ENCODE measurements at regions not wholly inside any gene's neighbourhood (a gene's known extent, or its start where the extent isn't known, plus 50 kb on each side); places are given as distances from the start of the nearest gene placed in this dataset.
A peak's percentile ranks its signal among the peaks of the same experiment; 100 is the strongest.

DNA sequence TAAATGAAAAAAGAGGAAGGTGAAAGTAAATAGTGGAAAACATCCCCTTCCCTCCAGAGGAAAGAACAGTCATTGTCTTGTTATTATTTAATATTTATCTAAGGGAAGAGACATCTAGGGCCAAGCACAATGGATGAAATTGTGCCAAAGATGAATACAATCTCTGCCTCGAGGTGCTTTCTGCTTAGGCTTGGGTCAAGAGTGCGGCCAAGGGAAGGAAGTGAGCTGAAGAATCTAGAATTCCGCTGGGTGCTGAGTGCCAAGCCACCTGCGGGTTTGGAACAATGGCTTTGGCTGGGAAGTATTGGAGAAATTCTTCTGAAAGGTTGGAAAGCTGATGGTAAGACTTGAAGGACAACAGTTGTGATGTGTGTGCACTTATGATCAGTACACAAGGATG, 531.3 kb upstream of the FZD8 start:
- TF ChIP-seq CTCF (IDR thresholded peaks at IDR 0.05; ENCODE audit: low read length, missing control alignments) = no peak
- DNase-seq (ENCODE audit: low read depth) = peak; percentile 66
- H3K4me3 ChIP-seq (replicated peaks; ENCODE audit: low read depth, low read length) = no peak overlapping the region

DNA sequence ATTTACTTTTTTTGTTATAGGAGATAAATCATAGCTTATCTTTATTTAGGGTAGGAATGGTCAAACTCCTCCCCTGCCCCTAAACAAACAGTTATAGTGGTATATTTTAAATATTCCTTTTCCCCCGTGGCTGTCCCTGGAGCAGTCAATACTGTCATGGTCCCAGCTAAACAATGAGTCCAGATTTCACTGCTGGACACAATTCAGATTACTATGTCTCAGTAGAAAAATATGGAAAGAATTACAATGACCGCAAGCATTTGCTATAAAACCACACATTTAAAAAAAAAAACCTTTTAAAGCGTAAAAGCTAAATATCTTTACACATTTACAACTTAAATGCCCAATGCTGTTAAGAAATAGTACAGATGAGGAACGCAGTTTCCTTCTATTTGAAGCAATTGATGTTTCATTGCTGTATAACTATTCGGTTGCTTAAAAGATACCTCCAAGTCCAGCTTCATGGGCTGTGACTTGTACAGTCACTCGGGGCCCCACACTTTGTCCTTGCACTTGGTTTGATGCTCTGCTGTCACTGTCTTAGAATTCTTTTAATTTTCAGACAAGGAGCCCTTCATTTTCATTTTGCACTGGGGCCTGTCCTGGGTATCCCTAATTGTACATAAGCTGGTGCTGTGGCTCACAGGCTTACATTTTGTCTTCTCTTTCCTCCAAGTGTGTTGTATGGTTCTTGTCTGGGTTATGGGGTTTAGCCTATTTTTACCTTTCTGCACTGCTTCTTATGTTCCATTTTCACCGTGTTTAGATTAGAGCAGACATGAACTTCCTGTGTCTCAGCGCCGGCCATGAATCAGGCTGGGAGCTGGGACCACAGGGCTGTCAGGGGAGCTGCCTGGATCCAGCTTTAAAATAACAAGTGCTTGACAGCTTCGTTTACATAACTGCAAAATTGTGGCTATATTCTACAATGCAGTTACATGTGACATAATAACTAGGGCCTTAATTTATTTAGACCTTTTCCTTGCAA, 530.2 kb upstream of the FZD8 start:
- H3K4me3 ChIP-seq (replicated peaks; ENCODE audit: low read depth, low read length) = peak overlapping the region; percentile 5
- DNase-seq (ENCODE audit: low read depth) = peak; percentile 77
- no peak for TF ChIP-seq CTCF (IDR thresholded peaks at IDR 0.05; ENCODE audit: low read length, missing control alignments)

DNA sequence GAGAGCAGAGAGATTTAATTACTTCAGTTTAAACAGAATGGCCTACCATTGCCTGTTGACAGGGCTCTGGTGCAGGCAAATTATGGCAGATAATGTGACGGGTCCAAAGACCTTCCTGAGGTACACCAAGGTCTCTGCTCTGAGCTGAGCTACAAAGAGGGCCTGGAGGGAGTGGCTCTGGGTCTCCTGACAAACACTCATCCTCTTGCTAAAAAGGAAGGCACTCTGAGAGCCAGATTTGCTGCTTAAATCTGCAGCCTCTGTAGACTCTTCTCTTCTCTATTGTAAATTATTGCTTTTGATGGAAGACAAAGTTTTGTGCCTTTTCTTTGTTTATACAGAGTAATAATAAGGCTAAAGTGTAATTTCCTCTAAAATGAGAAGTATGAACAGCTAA, 529.5 kb upstream of the FZD8 start:
- no peak overlapping the region for H3K4me3 ChIP-seq (replicated peaks; ENCODE audit: low read depth, low read length)
- TF ChIP-seq CTCF (IDR thresholded peaks at IDR 0.05; ENCODE audit: low read length, missing control alignments) = no peak
- DNase-seq (ENCODE audit: low read depth) = peak; percentile 21

DNA sequence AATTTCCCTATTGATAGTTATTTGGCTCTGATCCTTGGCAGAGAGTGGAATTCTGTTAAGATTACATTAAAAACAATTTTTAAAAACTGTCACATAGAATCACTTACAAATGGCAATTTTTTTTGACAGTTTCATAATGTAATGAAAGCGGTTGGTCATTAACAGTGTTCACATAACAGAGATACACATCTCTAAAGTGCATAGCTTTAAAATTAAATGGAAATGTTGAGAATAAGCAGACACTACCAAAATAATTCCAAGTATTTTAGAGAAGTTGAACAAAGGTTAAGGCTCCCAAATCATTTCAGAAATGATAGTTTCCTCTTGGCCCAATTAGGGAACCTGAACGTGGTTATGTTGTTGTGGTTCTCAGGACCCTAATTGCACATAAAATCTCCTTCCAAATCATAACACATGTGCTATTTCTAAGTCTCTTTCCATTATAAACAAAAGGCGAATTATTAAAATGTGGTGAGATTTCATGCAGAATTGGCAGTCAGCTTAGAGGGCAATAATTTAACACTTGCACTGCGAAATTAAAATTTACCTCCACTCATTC, 528.9 kb upstream of the FZD8 start:
- no peak for DNase-seq (ENCODE audit: low read depth)
- TF ChIP-seq CTCF (IDR thresholded peaks at IDR 0.05; ENCODE audit: low read length, missing control alignments) = no peak
- H3K4me3 ChIP-seq (replicated peaks; ENCODE audit: low read depth, low read length) = no peak overlapping the region

- H3K4me3 ChIP-seq (replicated peaks; ENCODE audit: low read depth, low read length) = no peak overlapping the region
- DNase-seq (ENCODE audit: low read depth) = no peak
- no peak for TF ChIP-seq CTCF (IDR thresholded peaks at IDR 0.05; ENCODE audit: low read length, missing control alignments)
These were observed 528.1 kb upstream of the FZD8 start for GRCh38 chr10:36170142-36170719.

DNA sequence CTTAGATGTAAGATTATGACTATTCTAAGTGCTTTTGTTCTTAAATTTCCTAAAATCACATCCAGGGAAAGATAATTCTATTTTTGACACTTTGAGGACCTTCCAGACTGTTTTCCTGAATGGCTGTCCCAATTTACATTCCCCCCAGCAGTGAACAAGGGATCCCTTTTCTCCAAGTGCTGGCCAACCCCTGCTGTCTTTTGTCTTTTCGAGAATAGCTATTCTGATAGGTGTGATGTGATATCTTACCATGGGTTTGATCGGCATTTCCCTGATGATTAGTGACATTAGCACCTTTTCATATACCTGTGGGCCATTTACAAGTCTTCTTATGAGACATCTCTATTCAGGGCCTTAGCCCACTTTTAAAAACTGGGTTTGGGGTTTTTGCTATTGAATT, 526.7 kb upstream of the FZD8 start:
- no peak for TF ChIP-seq CTCF (IDR thresholded peaks at IDR 0.05; ENCODE audit: low read length, missing control alignments)

More for the DNA sequence above, 526.7 kb upstream of the FZD8 start:
- DNase-seq (ENCODE audit: low read depth) = no peak
- no peak overlapping the region for H3K4me3 ChIP-seq (replicated peaks; ENCODE audit: low read depth, low read length)
